Spleen (tissue), 7 donors: ENCODE measurements at regions not wholly inside any gene's neighbourhood (a gene's known extent, or its start where the extent isn't known, plus 50 kb on each side); places are given as distances from the start of the nearest gene placed in this dataset.

Source experiments
- CTCF ChIP-seq, 11 experiments: fragments of 200-600 bp in 7 of 11; fragments of 450-650 bp in 4 of 11; sonication (generic) in 4 of 11; IDR thresholded peaks in 8 of 11; conservative IDR thresholded peaks in 3 of 11; 1 replicate in 7 of 11; 2 replicates in 4 of 11; pipeline versions ENCODE4 v1.4.0 to v1.8.0; 2016 to 2021; ENCODE audit warnings: antibody characterized with exemption in 11 of 11, inconsistent platforms in 4 of 11, mild to moderate bottlenecking in 1 of 11
- POLR2A ChIP-seq, 3 donors: fragments of 450-650 bp; IDR thresholded peaks; one replicate each; pipeline ENCODE4 v1.5.1; 2017; ENCODE audit warnings: antibody characterized with exemption in 3 of 3, mild to moderate bottlenecking in 1 of 3
- donor health status: DM: no; HTN: no; CAD: no; lungs with moderate emphysema.
- donor health status: DM: no; HTN: no; CAD: no.
- donor health status: DM: no; HTN: no; CAD: no.

DNA sequence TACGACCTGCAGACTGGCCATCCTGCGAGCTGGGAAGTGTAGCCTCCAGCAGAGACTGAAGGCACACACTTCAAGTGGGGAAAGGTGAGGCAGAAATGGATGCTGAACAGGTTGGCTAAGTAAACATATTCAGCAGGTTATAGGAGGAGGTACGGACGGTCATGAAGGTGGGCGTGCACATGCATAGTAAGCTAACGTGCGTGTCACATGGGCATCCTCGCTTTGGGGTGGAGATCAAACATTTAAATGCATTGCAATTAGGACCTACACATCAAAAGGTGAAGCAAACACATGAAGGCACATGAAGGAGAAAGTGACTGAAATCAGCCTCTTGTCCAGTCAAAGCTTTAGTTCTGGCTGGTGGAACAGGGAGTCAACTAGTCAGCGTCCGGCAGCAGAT, 305.6 kb upstream of the EXOC2 start:
- TF ChIP-seq CTCF (IDR thresholded peaks at IDR 0.05 in 8 of 11, conservative IDR thresholded peaks at IDR 0.05 in 3 of 11) (no peak), POLR2A (IDR thresholded peaks at IDR 0.05) (no peak)
